Adrenal gland (tissue), 9 donors: ENCODE measurements at regions not wholly inside any gene's neighbourhood (a gene's known extent, or its start where the extent isn't known, plus 50 kb on each side); places are given as distances from the start of the nearest gene placed in this dataset.
"Not testable (repeated sequence)": the region's sequence is repeated elsewhere in the genome, so short reads cannot be mapped to it uniquely, and the experiment has no call there.

ENCODE experiments used
- DNase-seq, 7 donors: peaks; one replicate each; pipeline ENCODE4 v3.0.0-alpha.2; 2019 to 2020
- H3K27ac ChIP-seq, 5 donors: fragments of 200-600 bp; sonication (generic) in 4 of 5; 1 replicate in 3 of 5; 2 replicates in 2 of 5; pipeline versions ENCODE4 v1.5.1 to v1.8.0; 2016 to 2020; ENCODE audit warnings: mild to moderate bottlenecking in 1 of 5
- H3K27me3 ChIP-seq: fragments of 200-600 bp; 2 replicates; pipeline ENCODE4 v1.8.0; 2021
- H3K36me3 ChIP-seq, 2 donors: fragments of 200-600 bp; replicated peaks in 1 of 2; 1 replicate in 1 of 2; 2 replicates in 1 of 2; pipeline versions ENCODE4 v1.5.1 to v1.8.0; 2018 to 2022
- H3K4me1 ChIP-seq, 2 donors: fragments of 200-600 bp; replicated peaks in 1 of 2; 1 replicate in 1 of 2; 2 replicates in 1 of 2; pipeline versions ENCODE4 v1.5.1 to v1.8.0; 2018 to 2021
- H3K4me3 ChIP-seq, 4 donors: fragments of 200-600 bp; sonication (generic) in 3 of 4; one replicate each; pipeline ENCODE4 v1.5.1; 2016 to 2018
- H3K9me3 ChIP-seq, 3 donors: fragments of 200-600 bp; sonication (generic) in 1 of 3; replicated peaks in 1 of 3; 1 replicate in 2 of 3; 2 replicates in 1 of 3; pipeline versions ENCODE4 v1.5.1 to v1.8.0; 2016 to 2021
- POLR2A ChIP-seq, 2 donors: fragments of 450-650 bp; IDR thresholded peaks; one replicate each; pipeline ENCODE4 v1.6.1; 2017; ENCODE audit warnings: antibody characterized with exemption in 2 of 2, mild to moderate bottlenecking in 2 of 2, moderate library complexity in 1 of 2
- WGBS, 4 donors: extraction: QIAGEN DNeasy Blood & Tissue Kit in 2 of 4; methylation state at CpG; one replicate each; pipeline versions ENCODE4 v1.1.5 to v1.1.7; 2013 to 2017; 5-methylcytosine and 5-hydroxymethylcytosine counted together
- intact Hi-C, 2 donors: fragments of 100-400 bp; cut with DNase I; formaldehyde crosslinking; loops; one replicate each; pipeline versions ENCODE4 v1.14.1 to v1.15.0; 2022 to 2023
- TF ChIP-seq, protein P1 (sequence below), 6 experiments: fragments of 450-650 bp in 4 of 6; fragments of 200-600 bp in 2 of 6; sonication (generic) in 1 of 6; IDR thresholded peaks; 1 replicate in 5 of 6; 2 replicates in 1 of 6; pipeline versions ENCODE4 v1.5.1 to v1.8.0; 2016 to 2021; ENCODE audit warnings: antibody characterized with exemption in 6 of 6, mild to moderate bottlenecking in 2 of 6, moderate library complexity in 1 of 6
- donor health status: healthy with polysubstance abuse.
- donor health status: Bipolar disorder and iron deficiency.
- donor health status: DM: yes; HTN: yes; CAD: no.
- donor health status: DM: no; HTN: no; CAD: no.
- donor health status: DM: no; HTN: no; CAD: no.

DNA sequence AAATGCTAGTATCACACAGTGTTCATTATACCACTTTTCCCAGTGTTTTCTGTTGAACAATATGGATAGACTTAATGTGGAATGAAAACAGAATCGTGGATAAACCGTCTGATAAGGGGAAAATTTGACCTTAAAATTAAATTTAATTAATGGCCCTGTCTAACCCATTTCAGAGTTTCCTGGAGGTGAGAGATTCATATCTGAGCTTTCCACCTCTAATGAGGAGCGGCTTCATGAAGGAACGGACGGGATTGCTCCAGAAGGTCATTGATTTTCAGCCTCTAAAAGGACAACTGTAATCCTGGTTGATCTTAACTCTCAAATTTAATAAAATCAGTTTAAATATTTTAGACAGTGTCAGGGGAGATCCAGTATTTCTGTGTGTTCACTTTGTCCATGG, 874.9 kb downstream of the GRID1 start:
- H3K27ac ChIP-seq: no peak overlapping the region
- DNase-seq: no peak
- 57 to 80% (median 75%) methylated on average over 5 of the region's 5 CpGs for WGBS, 4 donors
- no peaks in the 10 kb centered on the region for H3K27me3 ChIP-seq
- intact Hi-C loops: no loop called here
- H3K4me3 ChIP-seq: no peak overlapping the region
- H3K9me3 ChIP-seq: no peaks in the 10 kb centered on the region
- no peak for TF ChIP-seq POLR2A (IDR thresholded peaks at IDR 0.05)
- TF ChIP-seq, protein P1, sequence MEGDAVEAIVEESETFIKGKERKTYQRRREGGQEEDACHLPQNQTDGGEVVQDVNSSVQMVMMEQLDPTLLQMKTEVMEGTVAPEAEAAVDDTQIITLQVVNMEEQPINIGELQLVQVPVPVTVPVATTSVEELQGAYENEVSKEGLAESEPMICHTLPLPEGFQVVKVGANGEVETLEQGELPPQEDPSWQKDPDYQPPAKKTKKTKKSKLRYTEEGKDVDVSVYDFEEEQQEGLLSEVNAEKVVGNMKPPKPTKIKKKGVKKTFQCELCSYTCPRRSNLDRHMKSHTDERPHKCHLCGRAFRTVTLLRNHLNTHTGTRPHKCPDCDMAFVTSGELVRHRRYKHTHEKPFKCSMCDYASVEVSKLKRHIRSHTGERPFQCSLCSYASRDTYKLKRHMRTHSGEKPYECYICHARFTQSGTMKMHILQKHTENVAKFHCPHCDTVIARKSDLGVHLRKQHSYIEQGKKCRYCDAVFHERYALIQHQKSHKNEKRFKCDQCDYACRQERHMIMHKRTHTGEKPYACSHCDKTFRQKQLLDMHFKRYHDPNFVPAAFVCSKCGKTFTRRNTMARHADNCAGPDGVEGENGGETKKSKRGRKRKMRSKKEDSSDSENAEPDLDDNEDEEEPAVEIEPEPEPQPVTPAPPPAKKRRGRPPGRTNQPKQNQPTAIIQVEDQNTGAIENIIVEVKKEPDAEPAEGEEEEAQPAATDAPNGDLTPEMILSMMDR (IDR thresholded peaks at IDR 0.05): no peak
- no peaks in the 10 kb centered on the region for H3K4me1 ChIP-seq
- no peaks in the 10 kb centered on the region for H3K36me3 ChIP-seq

DNA sequence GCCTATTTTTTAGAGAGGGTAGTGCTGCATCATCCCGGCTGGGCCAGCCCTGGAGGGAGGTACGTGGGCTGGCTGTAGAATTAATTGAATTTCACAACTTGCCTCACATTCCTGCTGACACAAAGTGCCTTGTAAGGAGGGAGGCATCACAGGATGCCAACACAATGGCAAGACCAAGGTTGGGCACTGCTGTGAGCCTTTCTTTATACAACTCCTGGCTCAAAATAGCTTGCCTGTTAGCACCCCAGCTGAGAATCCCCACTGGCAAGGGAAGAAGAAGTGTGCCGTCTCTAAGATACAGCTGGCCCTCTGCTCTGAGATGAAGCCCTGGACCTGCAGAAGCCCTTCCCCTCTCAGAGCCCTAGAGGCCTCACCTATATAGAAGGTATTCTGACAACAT, 873.9 kb downstream of the GRID1 start:
- no peaks in the 10 kb centered on the region for H3K9me3 ChIP-seq
- intact Hi-C loops: no loop called here
- no peaks in the 10 kb centered on the region for H3K36me3 ChIP-seq
- no peak for DNase-seq
- H3K4me3 ChIP-seq: no peak overlapping the region
- H3K4me1 ChIP-seq: no peaks in the 10 kb centered on the region
- H3K27ac ChIP-seq: no peak overlapping the region
- 56 to 68% (median 60%) methylated on average over 2 to 3 of the region's 3 CpGs for WGBS, 4 donors
- TF ChIP-seq, protein P1 (IDR thresholded peaks at IDR 0.05): no peak
- no peak for TF ChIP-seq POLR2A (IDR thresholded peaks at IDR 0.05)
- H3K27me3 ChIP-seq: no peaks in the 10 kb centered on the region

DNA sequence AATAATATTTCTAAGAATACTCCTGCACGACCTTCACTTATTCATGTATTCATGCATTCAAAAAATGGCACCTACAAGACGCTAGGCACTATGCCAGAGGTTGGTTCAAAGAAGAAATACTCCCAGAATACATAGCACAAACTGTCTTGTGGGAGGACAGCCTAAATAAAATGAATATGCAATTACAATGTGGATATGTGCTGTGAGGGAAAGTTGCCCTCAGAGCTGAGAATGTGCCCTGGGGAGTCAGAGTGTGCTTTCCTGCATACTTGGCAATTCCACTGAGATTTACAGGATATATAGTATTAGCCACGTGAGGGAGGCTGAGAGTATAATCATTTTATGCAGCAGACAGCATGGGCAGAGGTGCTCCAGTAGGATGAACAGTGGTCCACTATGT, 872.9 kb downstream of the GRID1 start:
- Histone ChIP-seq H3K9me3 (no peaks in the 10 kb centered on the region), H3K27me3 (no peaks in the 10 kb centered on the region), H3K27ac (no peak overlapping the region), H3K4me1 (no peaks in the 10 kb centered on the region), H3K4me3 (no peak overlapping the region), H3K36me3 (no peaks in the 10 kb centered on the region)
- intact Hi-C loops: no loop called here
- no peak for TF ChIP-seq POLR2A (IDR thresholded peaks at IDR 0.05)
- TF ChIP-seq, protein P1 (IDR thresholded peaks at IDR 0.05): no peak
- 44 to 56% (median 51%) methylated on average over 3 of the region's 3 CpGs for WGBS, 4 donors
- DNase-seq: no peak

DNA sequence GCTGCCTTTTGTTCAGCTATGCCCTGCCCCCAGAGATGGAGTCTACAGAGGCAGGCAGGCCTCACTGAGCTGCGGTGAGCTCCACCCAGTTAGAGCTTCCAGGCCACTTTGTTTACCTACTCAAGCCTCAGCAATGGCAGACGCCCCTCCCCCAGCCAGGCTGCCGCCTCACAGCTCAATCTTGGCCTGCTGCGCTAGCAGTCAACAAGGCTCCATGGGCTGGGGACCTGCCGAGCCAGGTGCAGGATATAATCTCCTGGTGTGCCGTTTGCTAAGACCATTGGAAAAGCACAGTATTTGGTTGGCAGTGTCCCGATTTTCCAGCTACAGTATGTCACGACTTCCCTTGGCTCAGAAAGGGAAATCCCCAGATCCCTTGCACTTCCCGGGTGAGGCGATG, 862.0 kb downstream of the GRID1 start:
- H3K4me1 ChIP-seq, H3K9me3 ChIP-seq, H3K4me3 ChIP-seq, intact Hi-C loops, H3K27me3 ChIP-seq, H3K27ac ChIP-seq, DNase-seq, H3K36me3 ChIP-seq: not testable (repeated sequence)
- WGBS, 4 donors: 88 to 100% (median 92%) methylated on average over 2 to 10 of the region's 10 CpGs

- no peak for TF ChIP-seq POLR2A (IDR thresholded peaks at IDR 0.05)
- TF ChIP-seq, protein P1 (IDR thresholded peaks at IDR 0.05): no peak
- H3K4me3 ChIP-seq: no peak overlapping the region
- intact Hi-C loops: no loop called here
- H3K27ac ChIP-seq: no peak overlapping the region
- no peaks in the 10 kb centered on the region for H3K27me3 ChIP-seq
- H3K4me1 ChIP-seq: no peaks in the 10 kb centered on the region
- WGBS, 4 donors: 60 to 75% (median 65%) methylated on average over 2 of the region's 2 CpGs
- H3K9me3 ChIP-seq: no peaks in the 10 kb centered on the region
- no peaks in the 10 kb centered on the region for H3K36me3 ChIP-seq
- DNase-seq: no peak
These were observed 858.4 kb downstream of the GRID1 start for GRCh38 chr10:85508159-85508558.
